Tibial nerve (tissue), 4 donors: ENCODE measurements at regions not wholly inside any gene's neighbourhood (a gene's known extent, or its start where the extent isn't known, plus 50 kb on each side); places are given as distances from the start of the nearest gene placed in this dataset.

ENCODE experiments used
- DNase-seq, 2 donors: peaks; one replicate each; pipeline ENCODE4 v3.0.0-alpha.2; 2019; ENCODE audit warnings: low spot score in 2 of 2
- H3K27ac ChIP-seq, 4 donors: fragments of 200-600 bp; sonication (generic) in 3 of 4; one replicate each; pipeline ENCODE4 v1.5.1; 2017 to 2019; ENCODE audit warnings: mild to moderate bottlenecking in 1 of 4
- H3K27me3 ChIP-seq, 2 donors: fragments of 200-600 bp; sonication (generic) in 1 of 2; one replicate each; pipeline versions ENCODE4 v1.5.1 to v1.6.0; 2017 to 2019
- H3K36me3 ChIP-seq, 3 donors: fragments of 200-600 bp; sonication (generic); one replicate each; pipeline ENCODE4 v1.5.1; 2018 to 2019
- H3K4me1 ChIP-seq, 4 donors: fragments of 200-600 bp; sonication (generic) in 3 of 4; one replicate each; pipeline ENCODE4 v1.5.1; 2017 to 2019
- H3K4me3 ChIP-seq, 4 donors: fragments of 200-600 bp; sonication (generic) in 3 of 4; one replicate each; pipeline ENCODE4 v1.5.1; 2017 to 2019; ENCODE audit warnings: mild to moderate bottlenecking in 1 of 4, moderate library complexity in 1 of 4
- H3K9me3 ChIP-seq, 4 donors: fragments of 200-600 bp; sonication (generic) in 3 of 4; one replicate each; pipeline ENCODE4 v1.5.1; 2017 to 2019
- CTCF ChIP-seq, 5 experiments: fragments of 200-600 bp in 3 of 5; fragments of 450-650 bp in 2 of 5; sonication (generic) in 3 of 5; IDR thresholded peaks; one replicate each; pipeline ENCODE4 v1.5.1; 2016 to 2019; ENCODE audit warnings: antibody characterized with exemption in 5 of 5, mild to moderate bottlenecking in 3 of 5, moderate library complexity in 2 of 5
- EP300 ChIP-seq, 2 donors: sonication (generic); formaldehyde crosslinking; IDR thresholded peaks; one replicate each; pipeline ENCODE4 v1.6.1; 2017; ENCODE audit warnings: antibody characterized with exemption in 2 of 2, mild to moderate bottlenecking in 1 of 2
- POLR2A ChIP-seq, 2 donors: fragments of 450-650 bp; IDR thresholded peaks; one replicate each; pipeline ENCODE4 v1.6.1; 2017; ENCODE audit warnings: antibody characterized with exemption in 2 of 2, mild to moderate bottlenecking in 2 of 2, moderate library complexity in 2 of 2
- WGBS, 2 donors: methylation state at CpG; one replicate each; pipeline ENCODE4 v1.1.5; 2018; 5-methylcytosine and 5-hydroxymethylcytosine counted together

GRCh38 chr1:63199706-63200335 is 122.5 kb upstream of the FOXD3 start:
- Histone ChIP-seq H3K4me1 (peaks cover 0 to 14% (median 0%) of the 10 kb centered on the region in 4 donors), H3K27ac (peak overlapping the region in 1 of 4 donors; percentile 53), H3K9me3 (no peaks in the 10 kb centered on the region), H3K36me3 (no peaks in the 10 kb centered on the region), H3K27me3 (no peaks in the 10 kb centered on the region), H3K4me3 (peak overlapping the region in 1 of 4 donors; percentile 10)
- no peak for DNase-seq
- WGBS, 2 donors: 27 to 33% methylated on average over 7 of the region's 7 CpGs
- TF ChIP-seq CTCF (IDR thresholded peaks at IDR 0.05) (no peak), EP300 (IDR thresholded peaks at IDR 0.05) (no peak), POLR2A (IDR thresholded peaks at IDR 0.05) (no peak)

DNA sequence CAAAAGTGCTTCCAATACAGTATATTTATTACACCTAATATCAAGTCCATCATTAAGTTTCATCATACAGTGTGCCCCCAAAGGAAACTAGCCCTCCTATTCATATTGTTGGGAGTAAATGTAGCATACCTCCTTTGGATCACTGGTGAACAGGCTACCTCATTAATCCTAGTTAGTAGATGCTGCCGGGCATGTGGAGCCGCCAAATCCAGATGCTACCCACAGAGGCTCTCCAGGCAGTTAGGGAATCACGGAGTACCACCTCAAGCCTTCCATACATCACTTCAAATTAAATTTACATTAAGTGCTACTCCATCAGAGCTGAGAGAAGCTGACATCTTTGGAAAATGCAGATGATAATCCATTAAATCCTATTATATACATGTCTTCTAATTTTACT is 121.7 kb upstream of the FOXD3 start:
- Histone ChIP-seq H3K4me3 (no peak overlapping the region), H3K9me3 (no peaks in the 10 kb centered on the region), H3K36me3 (no peaks in the 10 kb centered on the region), H3K4me1 (peaks cover 0 to 14% (median 0%) of the 10 kb centered on the region in 4 donors), H3K27me3 (no peaks in the 10 kb centered on the region), H3K27ac (no peak overlapping the region)
- 56 to 70% methylated on average over 3 of the region's 3 CpGs for WGBS, 2 donors
- TF ChIP-seq EP300 (IDR thresholded peaks at IDR 0.05) (no peak), CTCF (IDR thresholded peaks at IDR 0.05) (no peak), POLR2A (IDR thresholded peaks at IDR 0.05) (no peak)
- DNase-seq: no peak

DNA sequence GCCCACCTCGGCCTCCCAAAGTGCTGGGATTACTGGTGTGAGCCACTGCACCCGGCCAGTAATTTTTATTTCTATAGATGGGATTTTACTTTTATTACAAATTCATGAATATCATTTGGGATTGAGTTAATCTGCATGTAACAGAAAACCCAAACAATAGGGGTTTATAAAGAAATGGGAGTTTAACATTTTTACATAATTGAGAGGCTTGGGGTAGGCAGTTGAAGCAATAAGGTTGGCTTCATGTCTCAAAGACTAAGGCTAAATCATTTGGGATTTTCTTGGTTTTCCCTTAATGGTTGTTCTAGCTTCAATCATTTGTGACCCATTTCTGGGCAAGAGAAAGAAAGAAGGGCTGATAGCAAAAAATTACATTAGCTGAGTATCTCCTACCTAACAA is 118.7 kb upstream of the FOXD3 start:
- Histone ChIP-seq H3K4me3 (no peak overlapping the region), H3K36me3 (no peaks in the 10 kb centered on the region), H3K27ac (no peak overlapping the region), H3K4me1 (peaks cover 0 to 13% (median 0%) of the 10 kb centered on the region in 4 donors), H3K27me3 (no peaks in the 10 kb centered on the region), H3K9me3 (no peaks in the 10 kb centered on the region)
- whole genome bisulfite sequencing, 2 donors: 87 to 95% methylated on average over 2 of the region's 2 CpGs
- no peak for DNase-seq
- TF ChIP-seq CTCF (IDR thresholded peaks at IDR 0.05) (no peak), POLR2A (IDR thresholded peaks at IDR 0.05) (no peak), EP300 (IDR thresholded peaks at IDR 0.05) (no peak)

GRCh38 chr1:63205776-63206175 is 116.6 kb upstream of the FOXD3 start:
- Histone ChIP-seq H3K4me1 (no peaks in the 10 kb centered on the region), H3K27ac (no peak overlapping the region), H3K9me3 (no peaks in the 10 kb centered on the region), H3K36me3 (no peaks in the 10 kb centered on the region), H3K4me3 (no peak overlapping the region), H3K27me3 (no peaks in the 10 kb centered on the region)
- WGBS, 2 donors: 95 to 96% methylated on average over 3 of the region's 3 CpGs
- DNase-seq: no peak
- TF ChIP-seq CTCF (IDR thresholded peaks at IDR 0.05) (no peak), POLR2A (IDR thresholded peaks at IDR 0.05) (no peak), EP300 (IDR thresholded peaks at IDR 0.05) (no peak)

DNA sequence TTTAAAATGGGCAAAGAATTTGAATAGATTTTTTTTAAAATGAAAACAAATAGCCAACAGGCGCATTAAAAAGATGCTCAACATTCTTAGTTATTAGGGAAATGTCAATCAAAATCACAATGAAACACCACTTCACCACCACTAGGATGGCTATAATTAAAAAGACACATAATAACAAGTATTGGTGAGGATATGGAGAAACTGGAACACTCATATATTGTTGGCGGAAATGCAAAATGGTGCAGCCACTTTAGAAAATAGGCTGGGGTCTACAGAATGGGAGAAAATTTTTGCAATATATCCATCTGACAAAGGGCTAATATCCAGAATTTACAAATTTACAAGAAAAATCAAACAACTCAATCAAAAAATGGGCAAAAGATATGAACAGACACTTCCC is 107.8 kb upstream of the FOXD3 start:
- H3K27me3 ChIP-seq: no peaks in the 10 kb centered on the region
- H3K4me3 ChIP-seq: no peak overlapping the region
- no peak overlapping the region for H3K27ac ChIP-seq
- peaks cover 0 to 9% (median 0%) of the 10 kb centered on the region in 4 donors for H3K9me3 ChIP-seq
- H3K4me1 ChIP-seq: no peaks in the 10 kb centered on the region
- no peak for TF ChIP-seq EP300 (IDR thresholded peaks at IDR 0.05)
- no peak for TF ChIP-seq CTCF (IDR thresholded peaks at IDR 0.05)
- no peak for DNase-seq
- H3K36me3 ChIP-seq: no peaks in the 10 kb centered on the region
- 94 to 97% methylated on average over 2 of the region's 2 CpGs for WGBS, 2 donors
